ENCODE measurements at regions not wholly inside any gene's neighbourhood (a gene's known extent, or its start where the extent isn't known, plus 50 kb on each side); places are given as distances from the start of the nearest gene placed in this dataset.

GRCh38 chr22:25361899-25362214 lies 142.4 kb downstream of the CRYBB2 start:
- no peak for TF ChIP-seq POLR2A (IDR thresholded peaks at IDR 0.05; ENCODE audit: extremely low read depth, insufficient read length)
- TF ChIP-seq CTCF (IDR thresholded peaks at IDR 0.05; ENCODE audit: low read depth, low read length): no peak
- no peak for TF ChIP-seq MYC (IDR thresholded peaks at IDR 0.05; ENCODE audit: low read depth, low read length)
- no peak for TF ChIP-seq MAX (IDR thresholded peaks at IDR 0.05; ENCODE audit: low read depth, low read length)
